Heart left ventricle (tissue), 16 donors: ENCODE measurements at regions not wholly inside any gene's neighbourhood (a gene's known extent, or its start where the extent isn't known, plus 50 kb on each side); places are given as distances from the start of the nearest gene placed in this dataset.
"Not testable (repeated sequence)": the region's sequence is repeated elsewhere in the genome, so short reads cannot be mapped to it uniquely, and the experiment has no call there.

Experiments
- ATAC-seq, 4 donors: fragments of 200-7000 bp; cut with Tn5 transposase; one replicate each; pipeline ENCODE4 v1.9.1; 2020 to 2022; ENCODE audit warnings: moderate library complexity in 4 of 4, mild to moderate bottlenecking in 3 of 4, moderate number of reproducible peaks in 1 of 4
- DNase-seq, 5 donors: peaks; one replicate each; pipeline ENCODE4 v3.0.0-alpha.2; 2020
- H3K27ac ChIP-seq, 12 donors: fragments of 200-600 bp; sonication (generic) in 4 of 12; one replicate each; pipeline versions ENCODE4 v1.5.0 to v1.8.0; 2016 to 2022; ENCODE audit warnings: mild to moderate bottlenecking in 2 of 12
- H3K27me3 ChIP-seq, 9 donors: fragments of 200-600 bp; sonication (generic) in 2 of 9; one replicate each; pipeline versions ENCODE4 v1.5.1 to v1.8.0; 2016 to 2022; ENCODE audit warnings: mild to moderate bottlenecking in 3 of 9
- H3K36me3 ChIP-seq, 9 donors: fragments of 200-600 bp; sonication (generic) in 2 of 9; one replicate each; pipeline versions ENCODE4 v1.5.0 to v1.8.0; 2018 to 2022; ENCODE audit warnings: mild to moderate bottlenecking in 2 of 9
- H3K4me1 ChIP-seq, 12 donors: fragments of 200-600 bp; sonication (generic) in 4 of 12; one replicate each; pipeline versions ENCODE4 v1.5.0 to v1.8.0; 2016 to 2022; ENCODE audit warnings: mild to moderate bottlenecking in 3 of 12
- H3K4me3 ChIP-seq, 12 donors: fragments of 200-600 bp; sonication (generic) in 4 of 12; one replicate each; pipeline versions ENCODE4 v1.5.0 to v1.8.0; 2017 to 2022; ENCODE audit warnings: mild to moderate bottlenecking in 9 of 12, moderate library complexity in 4 of 12
- H3K9me3 ChIP-seq, 12 donors: fragments of 200-600 bp; sonication (generic) in 4 of 12; one replicate each; pipeline versions ENCODE4 v1.5.0 to v1.8.0; 2016 to 2022; ENCODE audit warnings: mild to moderate bottlenecking in 1 of 12
- WGBS, 4 donors: extraction: QIAGEN DNeasy Blood & Tissue Kit in 2 of 4; methylation state at CpG; one replicate each; pipeline versions ENCODE4 v1.1.5 to v1.1.7; 2013 to 2018; 5-methylcytosine and 5-hydroxymethylcytosine counted together
- intact Hi-C, 10 donors: fragments of 100-400 bp; cut with DNase I; formaldehyde crosslinking; loops; one replicate each; pipeline versions ENCODE4 v1.11.1 to v1.14.2; 2022
- donor health status: ischemic (EF 13 %, LVEDD 7.1; RV severe dilation, severe dysfunction).
- donor health status: healthy with polysubstance abuse.
- donor health status: DM: no; HTN: yes; CAD: no.
- donor health status: DM: no; HTN: no; CAD: no.
- donor health status: ischemic (EF 25% LVEDD 6.9; RV normal size, moderate dysfunction).
- donor health status: ischemic (EF 25% LVEDD 5.7; RV mildly dilated, moderate dysfunction).
- donor health status: healthy.
- donor health status: DM: yes; HTN: yes; CAD: no.
- donor health status: ischemic (EF 35%, LVEDD 5.7; RV mildly dilated, moderate dysfunction).
- donor health status: nonischemic (EF 11% LVEDD 7.7; RV severe dilation, severe dysfunction).
- donor health status: DM: yes; HTN: yes; CAD: no.
- donor health status: PGD.
- donor health status: ischemic (EF 29% LVEDD 5.4; RV normal size, mild dysfunction).
- donor health status: nonischemic (EF 23%, LVEDD 6.1; RV moderate dilation, normal function).

- 38 to 96% (median 71%) methylated on average over 1 of the region's 1 CpG for WGBS, 4 donors
- H3K4me1 ChIP-seq, H3K4me3 ChIP-seq, H3K36me3 ChIP-seq, intact Hi-C loops, H3K27ac ChIP-seq, H3K27me3 ChIP-seq, H3K9me3 ChIP-seq, DNase-seq, ATAC-seq: not testable (repeated sequence)
Observed at GRCh38 chr9:42409581-42409980, 226.1 kb downstream of the SPATA31A6 start.

DNA sequence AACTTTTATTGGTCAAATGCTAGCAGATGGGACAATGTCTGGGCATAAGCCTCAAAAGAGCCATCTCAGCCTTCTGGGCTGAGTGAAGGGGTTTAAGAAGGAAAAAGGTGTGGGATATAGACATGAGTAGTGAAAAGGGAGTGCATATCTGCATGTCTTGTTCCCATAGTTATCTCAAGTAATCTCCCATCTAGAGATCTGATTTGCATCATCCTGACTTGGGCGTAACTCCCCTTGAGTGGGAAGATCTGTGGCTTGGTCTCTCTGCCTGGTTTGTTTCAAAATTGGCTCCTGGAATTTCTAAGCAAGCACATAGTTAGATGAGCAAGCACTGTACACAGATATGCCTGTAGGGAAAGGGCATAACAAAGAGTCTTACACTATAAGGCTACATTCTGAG, 228.9 kb downstream of the SPATA31A6 start:
- ATAC-seq, intact Hi-C loops, H3K27me3 ChIP-seq, H3K4me3 ChIP-seq, H3K4me1 ChIP-seq, H3K27ac ChIP-seq, DNase-seq, H3K9me3 ChIP-seq, H3K36me3 ChIP-seq: not testable (repeated sequence)
- 58 to 79% (median 68%) methylated on average over 1 of the region's 1 CpG for WGBS, 4 donors

DNA sequence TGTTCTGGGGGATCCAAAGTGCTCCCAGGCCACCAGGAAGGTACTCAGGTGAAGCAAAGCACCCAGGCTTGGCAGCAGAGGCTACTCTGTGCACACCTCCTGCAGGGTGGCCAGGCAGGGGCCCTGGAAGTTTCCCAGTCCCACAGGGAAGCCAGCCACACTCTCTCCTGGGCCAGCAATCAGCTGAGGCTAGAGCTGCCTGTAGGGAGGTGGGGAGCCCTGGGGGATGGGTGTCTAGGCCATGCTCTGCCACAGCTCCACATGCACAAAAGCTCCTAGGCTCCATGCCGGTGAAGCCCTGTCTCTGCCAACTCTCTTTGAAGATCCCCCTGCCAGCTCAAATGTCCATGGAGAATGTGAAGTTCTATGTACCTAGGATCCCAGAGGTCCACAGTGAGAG, 231.4 kb downstream of the SPATA31A6 start:
- DNase-seq, H3K4me1 ChIP-seq, H3K27me3 ChIP-seq, H3K36me3 ChIP-seq, H3K4me3 ChIP-seq, H3K27ac ChIP-seq, H3K9me3 ChIP-seq, intact Hi-C loops: not testable (repeated sequence)
- WGBS, 4 donors: no CpG with 5 or more reads among the region's 1 CpG
- ATAC-seq: peak in 1 of 4 donors; percentile 29

- ATAC-seq, intact Hi-C loops: not testable (repeated sequence)
- WGBS, 4 donors: 67 to 83% methylated on average over 1 of the region's 8 CpGs; no CpG with 5 or more reads in 2 of the 4 donors
Observed at GRCh38 chr9:42419652-42420051, 236.2 kb downstream of the SPATA31A6 start.

GRCh38 chr9:42420324-42420723, 236.9 kb downstream of the SPATA31A6 start:
- H3K4me3 ChIP-seq, H3K9me3 ChIP-seq, H3K36me3 ChIP-seq, H3K27ac ChIP-seq, intact Hi-C loops, H3K27me3 ChIP-seq, DNase-seq, H3K4me1 ChIP-seq, ATAC-seq: not testable (repeated sequence)
- WGBS, 4 donors: 72 to 80% (median 74%) methylated on average over 2 of the region's 2 CpGs

More at GRCh38 chr9:42419652-42420051, 236.2 kb downstream of the SPATA31A6 start:
- H3K27ac ChIP-seq, H3K4me3 ChIP-seq, H3K27me3 ChIP-seq, DNase-seq, H3K36me3 ChIP-seq, H3K9me3 ChIP-seq, H3K4me1 ChIP-seq: not testable (repeated sequence)

DNA sequence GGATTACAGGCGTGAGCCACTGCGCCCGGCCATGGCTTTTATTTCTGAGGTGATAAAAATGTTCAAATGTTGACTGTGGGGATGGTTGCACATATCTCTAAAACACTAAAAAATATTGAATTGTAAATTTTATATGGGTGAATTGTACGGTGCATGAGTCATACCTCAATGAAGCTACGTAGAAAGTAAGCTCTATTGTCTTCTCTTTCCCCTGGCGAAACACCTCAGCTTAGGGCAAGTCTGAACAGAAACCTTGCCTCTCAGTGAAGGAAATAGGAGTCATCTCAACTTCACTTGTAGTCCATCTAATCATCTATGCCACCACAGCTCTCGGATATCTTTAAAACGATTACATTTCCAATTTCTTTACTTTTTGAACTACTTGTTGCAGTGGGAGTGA, 238.2 kb downstream of the SPATA31A6 start:
- H3K9me3 ChIP-seq, ATAC-seq, H3K27me3 ChIP-seq, H3K4me1 ChIP-seq, intact Hi-C loops, DNase-seq, H3K36me3 ChIP-seq, H3K27ac ChIP-seq, H3K4me3 ChIP-seq: not testable (repeated sequence)
- 83 to 94% (median 88%) methylated on average over 8 of the region's 8 CpGs for WGBS, 4 donors

DNA sequence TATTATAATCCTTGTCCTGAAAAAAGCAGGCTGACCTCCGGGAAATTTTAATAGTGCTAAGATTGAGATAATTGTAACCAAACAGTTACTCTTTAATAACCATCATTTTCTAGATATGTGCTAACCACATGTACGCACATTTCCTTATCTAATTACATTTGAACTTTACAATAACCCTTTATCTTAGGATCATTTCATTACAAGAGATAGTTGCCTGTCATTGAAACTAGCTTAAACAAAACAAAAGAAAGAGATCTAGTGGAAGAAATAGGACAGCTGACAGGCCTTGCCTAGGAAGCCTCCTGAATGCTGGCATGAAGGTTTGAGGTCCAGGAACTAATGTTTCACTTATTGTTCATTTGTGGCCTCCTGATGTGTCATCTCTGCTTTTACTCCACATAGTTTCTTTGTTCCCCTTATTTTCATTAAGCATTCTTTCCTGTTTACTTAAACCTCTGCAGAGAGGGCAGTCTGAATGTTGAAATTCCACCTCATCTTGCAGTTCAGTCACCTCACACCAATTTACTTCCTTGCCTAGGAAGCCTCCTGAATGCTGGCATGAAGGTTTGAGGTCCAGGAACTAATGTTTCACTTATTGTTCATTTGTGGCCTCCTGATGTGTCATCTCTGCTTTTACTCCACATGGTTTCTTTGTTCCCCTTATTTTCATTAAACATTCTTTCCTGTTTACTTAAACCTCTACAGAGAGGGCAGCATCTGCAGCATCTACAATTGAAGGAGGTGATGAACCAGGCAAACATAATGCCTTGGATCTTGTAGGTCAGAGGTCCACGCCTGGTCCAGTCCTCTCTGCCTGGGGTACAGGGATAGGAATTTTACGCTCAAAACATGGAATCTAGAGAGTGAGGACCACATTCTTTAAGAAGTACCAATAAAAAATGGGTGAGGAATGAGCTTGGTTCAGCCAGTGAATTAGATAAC, 247.5 kb downstream of the SPATA31A6 start:
- 61 to 73% (median 65%) methylated on average over 4 of the region's 4 CpGs for WGBS, 4 donors
- H3K27me3 ChIP-seq, ATAC-seq, H3K36me3 ChIP-seq, H3K4me3 ChIP-seq, H3K27ac ChIP-seq, H3K9me3 ChIP-seq, intact Hi-C loops, DNase-seq, H3K4me1 ChIP-seq: not testable (repeated sequence)

GRCh38 chr9:42431616-42432010, 248.2 kb downstream of the SPATA31A6 start:
- H3K4me3 ChIP-seq, intact Hi-C loops, H3K27ac ChIP-seq, H3K4me1 ChIP-seq, H3K27me3 ChIP-seq, H3K9me3 ChIP-seq, H3K36me3 ChIP-seq, ATAC-seq, DNase-seq: not testable (repeated sequence)
- WGBS, 4 donors: 54 to 64% (median 55%) methylated on average over 1 of the region's 1 CpG

GRCh38 chr9:42434844-42435714, 251.6 kb downstream of the SPATA31A6 start:
- not testable (repeated sequence) for ATAC-seq

GRCh38 chr9:42435715-42436342, 252.4 kb downstream of the SPATA31A6 start:
- H3K9me3 ChIP-seq, H3K27me3 ChIP-seq, intact Hi-C loops, DNase-seq, H3K4me3 ChIP-seq, H3K27ac ChIP-seq, H3K4me1 ChIP-seq, H3K36me3 ChIP-seq: not testable (repeated sequence)
- ATAC-seq: peak in 2 of 4 donors; percentile 7 to 29
- WGBS, 4 donors: 75 to 88% (median 83%) methylated on average over 3 of the region's 4 CpGs

More at GRCh38 chr9:42434844-42435714, 251.6 kb downstream of the SPATA31A6 start:
- H3K36me3 ChIP-seq, intact Hi-C loops, H3K9me3 ChIP-seq, H3K27ac ChIP-seq, H3K27me3 ChIP-seq, H3K4me3 ChIP-seq, H3K4me1 ChIP-seq, DNase-seq: not testable (repeated sequence)
- WGBS, 4 donors: 58 to 79% (median 63%) methylated on average over 10 to 15 of the region's 15 CpGs
